Posterior vena cava (tissue), 2 donors: ENCODE measurements at regions not wholly inside any gene's neighbourhood (a gene's known extent, or its start where the extent isn't known, plus 50 kb on each side); places are given as distances from the start of the nearest gene placed in this dataset.
"Not testable (repeated sequence)": the region's sequence is repeated elsewhere in the genome, so short reads cannot be mapped to it uniquely, and the experiment has no call there.

Experiments used
- DNase-seq: peaks from one replicate; pipeline ENCODE4 v3.0.0-alpha.2; 2020; ENCODE audit warnings: low spot score
- intact Hi-C, 2 donors: fragments of 100-400 bp; cut with DNase I; formaldehyde crosslinking; loops; one replicate each; pipeline versions ENCODE4 v1.14.1 to v1.14.2; 2022 to 2023
- donor health status: DM: yes; HTN: yes; CAD: no.
- donor health status: DM: yes; HTN: yes; CAD: no.

DNA sequence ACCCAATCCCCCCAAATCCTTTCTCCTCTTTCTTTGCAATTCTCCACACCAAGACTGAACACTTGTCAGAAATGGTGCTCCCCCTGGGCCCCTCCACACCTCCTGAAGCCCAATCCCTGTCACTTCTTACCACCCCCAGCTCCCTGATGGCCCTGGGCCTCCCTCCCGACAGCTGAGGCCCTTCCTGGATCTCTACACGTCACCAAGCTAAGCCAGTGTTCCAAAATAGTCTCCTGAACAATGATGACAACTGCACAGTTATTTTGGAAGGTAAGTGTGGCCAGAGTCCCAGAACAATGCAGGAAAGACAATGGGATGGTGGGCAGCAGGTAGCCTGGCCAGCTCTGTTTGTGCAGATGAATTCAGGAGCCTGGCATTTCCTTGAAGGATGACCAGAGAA is 63.7 kb upstream of the PRSS3 start:
- no peak for DNase-seq
- intact Hi-C loops, result no loop called here

GRCh38 chr9:33734247-33734940 is 61.0 kb upstream of the PRSS3 start:
- intact Hi-C loops, result loop anchor here in 1 of 2 donors (2.0 kb wide), 1 partner anchor 46 kb away; no protein-coding TSS in a partner anchor
- not testable (repeated sequence) for DNase-seq

GRCh38 chr9:33734941-33735835 is 60.2 kb upstream of the PRSS3 start:
- intact Hi-C loops, result loop anchor here in 1 of 2 donors (2.0 kb wide), 1 partner anchor 46 kb away; no protein-coding TSS in a partner anchor
- not testable (repeated sequence) for DNase-seq

- intact Hi-C loops, result no loop called here
These were observed 57.4 kb upstream of the PRSS3 start for GRCh38 chr9:33737811-33738606.

DNA sequence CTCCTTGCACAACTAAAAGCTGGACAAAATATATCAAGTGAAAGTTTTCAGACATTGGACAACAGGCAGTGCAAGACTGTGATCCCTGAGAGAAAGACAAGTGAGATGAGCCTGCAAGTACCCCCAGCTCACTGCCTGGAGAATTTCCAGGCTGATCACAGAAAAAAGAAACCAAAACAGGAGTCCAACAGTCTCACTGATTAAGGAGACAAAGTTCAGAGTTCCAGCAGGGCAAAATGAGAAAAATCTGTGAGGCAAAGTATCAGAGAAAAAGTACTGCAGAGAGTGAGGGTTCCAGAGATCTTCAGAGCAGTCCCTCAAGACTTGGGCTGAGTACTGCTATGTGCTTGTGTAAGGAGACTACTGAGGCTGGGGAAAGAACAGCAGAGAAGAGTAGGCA is 56.0 kb upstream of the PRSS3 start:
- no peak for DNase-seq
- intact Hi-C loops, result no loop called here

More at GRCh38 chr9:33737811-33738606, 57.4 kb upstream of the PRSS3 start:
- no peak for DNase-seq

- intact Hi-C loops, result no loop called here
- DNase-seq, result no peak
These were observed 55.3 kb upstream of the PRSS3 start for GRCh38 chr9:33740075-33740474.

GRCh38 chr9:33740958-33741357 is 54.4 kb upstream of the PRSS3 start:
- intact Hi-C loops, DNase-seq: not testable (repeated sequence)

- DNase-seq, result no peak
These were observed 53.3 kb upstream of the PRSS3 start for GRCh38 chr9:33742051-33742450.

GRCh38 chr9:33742519-33742918 is 52.8 kb upstream of the PRSS3 start:
- no peak for DNase-seq
- intact Hi-C loops, result no loop called here

More at GRCh38 chr9:33742051-33742450, 53.3 kb upstream of the PRSS3 start:
- intact Hi-C loops, result no loop called here
